ENCODE measurements at regions not wholly inside any gene's neighbourhood (a gene's known extent, or its start where the extent isn't known, plus 50 kb on each side); places are given as distances from the start of the nearest gene placed in this dataset.

DNA sequence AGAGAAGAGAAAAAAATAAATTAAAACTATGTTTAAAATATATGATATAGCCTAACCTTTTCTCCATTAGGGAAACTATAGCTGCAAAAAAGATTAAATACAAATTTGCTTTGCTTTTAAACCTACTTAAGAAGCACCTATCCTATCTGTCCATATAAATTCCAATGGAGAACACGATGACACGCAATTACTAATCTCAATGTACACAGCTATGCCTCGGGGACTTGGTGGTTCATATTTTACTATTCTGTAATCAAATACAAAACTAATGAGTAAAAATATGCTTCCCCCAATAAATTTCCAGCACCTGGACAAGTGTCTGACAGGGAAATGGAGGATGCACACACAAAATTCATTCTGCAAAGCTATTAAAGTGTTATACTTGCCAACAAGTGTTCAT, 386.4 kb downstream of the LMO4 start:
- peaks cover 3% of the 10 kb centered on the region; the same call in 1 of the 2 replicates for H3K4me1 Mint-ChIP-seq
- H3K27ac Mint-ChIP-seq: no peak overlapping the region
- H3K9me3 Mint-ChIP-seq: no peaks in the 10 kb centered on the region
- no peaks in the 10 kb centered on the region for H3K36me3 Mint-ChIP-seq
- H3K4me3 Mint-ChIP-seq: no peak overlapping the region
- no peak for DNase-seq (ENCODE audit: low spot score)
- ChIA-PET CTCF (no interaction called here), POLR2A (no interaction called here)
- TF ChIP-seq PRRX2 (CRISPR knock-in tag; IDR thresholded peaks at IDR 0.05) (no peak), ZNF671 (CRISPR knock-in tag; IDR thresholded peaks at IDR 0.05) (no peak), ELF4 (CRISPR knock-in tag; IDR thresholded peaks at IDR 0.05; ENCODE audit: low read depth) (no peak), ZNF219 (CRISPR knock-in tag; IDR thresholded peaks at IDR 0.05; ENCODE audit: borderline replicate concordance) (no peak), ZNF138 (CRISPR knock-in tag; conservative IDR thresholded peaks at IDR 0.05) (no peak), GABPB1 (CRISPR knock-in tag; IDR thresholded peaks at IDR 0.05) (no peak), NFYB (CRISPR knock-in tag; conservative IDR thresholded peaks at IDR 0.05; ENCODE audit: low read depth) (no peak), JAZF1 (CRISPR knock-in tag; IDR thresholded peaks at IDR 0.05) (no peak), CBFB (CRISPR knock-in tag; IDR thresholded peaks at IDR 0.05; ENCODE audit: low read depth) (no peak), TP53 (CRISPR knock-in tag; IDR thresholded peaks at IDR 0.05) (no peak), TEAD4 (CRISPR knock-in tag; IDR thresholded peaks at IDR 0.05) (no peak)
- TF ChIP-seq, protein P1, sequence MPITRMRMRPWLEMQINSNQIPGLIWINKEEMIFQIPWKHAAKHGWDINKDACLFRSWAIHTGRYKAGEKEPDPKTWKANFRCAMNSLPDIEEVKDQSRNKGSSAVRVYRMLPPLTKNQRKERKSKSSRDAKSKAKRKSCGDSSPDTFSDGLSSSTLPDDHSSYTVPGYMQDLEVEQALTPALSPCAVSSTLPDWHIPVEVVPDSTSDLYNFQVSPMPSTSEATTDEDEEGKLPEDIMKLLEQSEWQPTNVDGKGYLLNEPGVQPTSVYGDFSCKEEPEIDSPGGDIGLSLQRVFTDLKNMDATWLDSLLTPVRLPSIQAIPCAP (CRISPR knock-in tag; IDR thresholded peaks at IDR 0.05): no peak
- TF ChIP-seq, protein P2, sequence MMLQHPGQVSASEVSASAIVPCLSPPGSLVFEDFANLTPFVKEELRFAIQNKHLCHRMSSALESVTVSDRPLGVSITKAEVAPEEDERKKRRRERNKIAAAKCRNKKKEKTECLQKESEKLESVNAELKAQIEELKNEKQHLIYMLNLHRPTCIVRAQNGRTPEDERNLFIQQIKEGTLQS (CRISPR knock-in tag; conservative IDR thresholded peaks at IDR 0.05): no peak
- TF ChIP-seq, protein P3, sequence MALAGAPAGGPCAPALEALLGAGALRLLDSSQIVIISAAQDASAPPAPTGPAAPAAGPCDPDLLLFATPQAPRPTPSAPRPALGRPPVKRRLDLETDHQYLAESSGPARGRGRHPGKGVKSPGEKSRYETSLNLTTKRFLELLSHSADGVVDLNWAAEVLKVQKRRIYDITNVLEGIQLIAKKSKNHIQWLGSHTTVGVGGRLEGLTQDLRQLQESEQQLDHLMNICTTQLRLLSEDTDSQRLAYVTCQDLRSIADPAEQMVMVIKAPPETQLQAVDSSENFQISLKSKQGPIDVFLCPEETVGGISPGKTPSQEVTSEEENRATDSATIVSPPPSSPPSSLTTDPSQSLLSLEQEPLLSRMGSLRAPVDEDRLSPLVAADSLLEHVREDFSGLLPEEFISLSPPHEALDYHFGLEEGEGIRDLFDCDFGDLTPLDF (CRISPR knock-in tag; IDR thresholded peaks at IDR 0.05): no peak
- TF ChIP-seq, protein P4, sequence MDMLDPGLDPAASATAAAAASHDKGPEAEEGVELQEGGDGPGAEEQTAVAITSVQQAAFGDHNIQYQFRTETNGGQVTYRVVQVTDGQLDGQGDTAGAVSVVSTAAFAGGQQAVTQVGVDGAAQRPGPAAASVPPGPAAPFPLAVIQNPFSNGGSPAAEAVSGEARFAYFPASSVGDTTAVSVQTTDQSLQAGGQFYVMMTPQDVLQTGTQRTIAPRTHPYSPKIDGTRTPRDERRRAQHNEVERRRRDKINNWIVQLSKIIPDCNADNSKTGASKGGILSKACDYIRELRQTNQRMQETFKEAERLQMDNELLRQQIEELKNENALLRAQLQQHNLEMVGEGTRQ (CRISPR knock-in tag; IDR thresholded peaks at IDR 0.05): no peak
- TF ChIP-seq, protein P5, sequence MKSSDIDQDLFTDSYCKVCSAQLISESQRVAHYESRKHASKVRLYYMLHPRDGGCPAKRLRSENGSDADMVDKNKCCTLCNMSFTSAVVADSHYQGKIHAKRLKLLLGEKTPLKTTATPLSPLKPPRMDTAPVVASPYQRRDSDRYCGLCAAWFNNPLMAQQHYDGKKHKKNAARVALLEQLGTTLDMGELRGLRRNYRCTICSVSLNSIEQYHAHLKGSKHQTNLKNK (CRISPR knock-in tag; IDR thresholded peaks at IDR 0.05): no peak
- TF ChIP-seq, protein P6, sequence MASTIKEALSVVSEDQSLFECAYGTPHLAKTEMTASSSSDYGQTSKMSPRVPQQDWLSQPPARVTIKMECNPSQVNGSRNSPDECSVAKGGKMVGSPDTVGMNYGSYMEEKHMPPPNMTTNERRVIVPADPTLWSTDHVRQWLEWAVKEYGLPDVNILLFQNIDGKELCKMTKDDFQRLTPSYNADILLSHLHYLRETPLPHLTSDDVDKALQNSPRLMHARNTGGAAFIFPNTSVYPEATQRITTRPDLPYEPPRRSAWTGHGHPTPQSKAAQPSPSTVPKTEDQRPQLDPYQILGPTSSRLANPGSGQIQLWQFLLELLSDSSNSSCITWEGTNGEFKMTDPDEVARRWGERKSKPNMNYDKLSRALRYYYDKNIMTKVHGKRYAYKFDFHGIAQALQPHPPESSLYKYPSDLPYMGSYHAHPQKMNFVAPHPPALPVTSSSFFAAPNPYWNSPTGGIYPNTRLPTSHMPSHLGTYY (CRISPR knock-in tag; IDR thresholded peaks at IDR 0.05): no peak
- TF ChIP-seq, protein P7, sequence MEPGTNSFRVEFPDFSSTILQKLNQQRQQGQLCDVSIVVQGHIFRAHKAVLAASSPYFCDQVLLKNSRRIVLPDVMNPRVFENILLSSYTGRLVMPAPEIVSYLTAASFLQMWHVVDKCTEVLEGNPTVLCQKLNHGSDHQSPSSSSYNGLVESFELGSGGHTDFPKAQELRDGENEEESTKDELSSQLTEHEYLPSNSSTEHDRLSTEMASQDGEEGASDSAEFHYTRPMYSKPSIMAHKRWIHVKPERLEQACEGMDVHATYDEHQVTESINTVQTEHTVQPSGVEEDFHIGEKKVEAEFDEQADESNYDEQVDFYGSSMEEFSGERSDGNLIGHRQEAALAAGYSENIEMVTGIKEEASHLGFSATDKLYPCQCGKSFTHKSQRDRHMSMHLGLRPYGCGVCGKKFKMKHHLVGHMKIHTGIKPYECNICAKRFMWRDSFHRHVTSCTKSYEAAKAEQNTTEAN (CRISPR knock-in tag; IDR thresholded peaks at IDR 0.05): no peak
- TF ChIP-seq, protein P8, sequence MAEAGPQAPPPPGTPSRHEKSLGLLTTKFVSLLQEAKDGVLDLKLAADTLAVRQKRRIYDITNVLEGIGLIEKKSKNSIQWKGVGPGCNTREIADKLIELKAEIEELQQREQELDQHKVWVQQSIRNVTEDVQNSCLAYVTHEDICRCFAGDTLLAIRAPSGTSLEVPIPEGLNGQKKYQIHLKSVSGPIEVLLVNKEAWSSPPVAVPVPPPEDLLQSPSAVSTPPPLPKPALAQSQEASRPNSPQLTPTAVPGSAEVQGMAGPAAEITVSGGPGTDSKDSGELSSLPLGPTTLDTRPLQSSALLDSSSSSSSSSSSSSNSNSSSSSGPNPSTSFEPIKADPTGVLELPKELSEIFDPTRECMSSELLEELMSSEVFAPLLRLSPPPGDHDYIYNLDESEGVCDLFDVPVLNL (CRISPR knock-in tag; IDR thresholded peaks at IDR 0.05; ENCODE audit: borderline replicate concordance, low read depth): no peak
- ATAC-seq: no peak
- H3K27me3 Mint-ChIP-seq (ENCODE audit: low read depth): no peaks in the 10 kb centered on the region

DNA sequence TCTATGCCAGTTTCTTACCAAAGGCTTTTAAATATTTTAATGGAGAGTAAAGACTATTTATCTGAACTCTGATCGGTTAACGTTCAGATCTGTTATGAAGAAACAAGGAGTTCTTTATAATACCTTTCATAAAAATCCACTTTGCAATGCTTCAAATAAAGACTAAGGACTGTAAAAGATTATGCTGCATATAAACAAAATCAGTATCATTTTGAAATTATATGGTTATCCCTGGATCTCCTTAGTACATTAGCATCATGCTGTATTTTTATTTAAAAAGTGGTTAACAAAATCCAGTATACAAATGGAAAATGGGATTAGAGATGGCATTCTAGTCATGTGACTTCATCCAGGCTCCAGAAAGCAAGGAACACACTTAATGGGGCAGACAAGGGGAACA, 386.8 kb downstream of the LMO4 start:
- no peak overlapping the region for H3K27ac Mint-ChIP-seq
- POLR2A ChIA-PET: no interaction called here
- H3K4me3 Mint-ChIP-seq: no peak overlapping the region
- no peak for DNase-seq (ENCODE audit: low spot score)
- no peaks in the 10 kb centered on the region for H3K9me3 Mint-ChIP-seq
- ATAC-seq: no peak
- H3K27me3 Mint-ChIP-seq (ENCODE audit: low read depth): no peaks in the 10 kb centered on the region
- H3K36me3 Mint-ChIP-seq: no peaks in the 10 kb centered on the region
- H3K4me1 Mint-ChIP-seq: peaks cover 3% of the 10 kb centered on the region; the same call in 1 of the 2 replicates
- CTCF ChIA-PET: no interaction called here
- no peak for TF ChIP-seq JAZF1 (CRISPR knock-in tag; IDR thresholded peaks at IDR 0.05)
- TF ChIP-seq, protein P9, sequence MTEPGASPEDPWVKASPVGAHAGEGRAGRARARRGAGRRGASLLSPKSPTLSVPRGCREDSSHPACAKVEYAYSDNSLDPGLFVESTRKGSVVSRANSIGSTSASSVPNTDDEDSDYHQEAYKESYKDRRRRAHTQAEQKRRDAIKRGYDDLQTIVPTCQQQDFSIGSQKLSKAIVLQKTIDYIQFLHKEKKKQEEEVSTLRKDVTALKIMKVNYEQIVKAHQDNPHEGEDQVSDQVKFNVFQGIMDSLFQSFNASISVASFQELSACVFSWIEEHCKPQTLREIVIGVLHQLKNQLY (CRISPR knock-in tag; IDR thresholded peaks at IDR 0.05): no peak
- TF ChIP-seq CREB1 (CRISPR knock-in tag; IDR thresholded peaks at IDR 0.05): no peak
- TF ChIP-seq SP1 (CRISPR knock-in tag; conservative IDR thresholded peaks at IDR 0.05): no peak
- no peak for TF ChIP-seq ZBTB21 (CRISPR knock-in tag; IDR thresholded peaks at IDR 0.05; ENCODE audit: borderline replicate concordance)
- no peak for TF ChIP-seq ZNF219 (CRISPR knock-in tag; IDR thresholded peaks at IDR 0.05; ENCODE audit: borderline replicate concordance)
- TF ChIP-seq, protein P10, sequence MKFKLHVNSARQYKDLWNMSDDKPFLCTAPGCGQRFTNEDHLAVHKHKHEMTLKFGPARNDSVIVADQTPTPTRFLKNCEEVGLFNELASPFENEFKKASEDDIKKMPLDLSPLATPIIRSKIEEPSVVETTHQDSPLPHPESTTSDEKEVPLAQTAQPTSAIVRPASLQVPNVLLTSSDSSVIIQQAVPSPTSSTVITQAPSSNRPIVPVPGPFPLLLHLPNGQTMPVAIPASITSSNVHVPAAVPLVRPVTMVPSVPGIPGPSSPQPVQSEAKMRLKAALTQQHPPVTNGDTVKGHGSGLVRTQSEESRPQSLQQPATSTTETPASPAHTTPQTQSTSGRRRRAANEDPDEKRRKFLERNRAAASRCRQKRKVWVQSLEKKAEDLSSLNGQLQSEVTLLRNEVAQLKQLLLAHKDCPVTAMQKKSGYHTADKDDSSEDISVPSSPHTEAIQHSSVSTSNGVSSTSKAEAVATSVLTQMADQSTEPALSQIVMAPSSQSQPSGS (CRISPR knock-in tag; IDR thresholded peaks at IDR 0.05; ENCODE audit: borderline replicate concordance, low read depth): no peak
- no peak for TF ChIP-seq FOXJ3 (CRISPR knock-in tag; IDR thresholded peaks at IDR 0.05; ENCODE audit: borderline replicate concordance)
- no peak for TF ChIP-seq NFYB (CRISPR knock-in tag; conservative IDR thresholded peaks at IDR 0.05; ENCODE audit: low read depth)
- no peak for TF ChIP-seq ZNF317 (CRISPR knock-in tag; IDR thresholded peaks at IDR 0.05; ENCODE audit: borderline replicate concordance, low read depth)
- no peak for TF ChIP-seq ZNF416 (CRISPR knock-in tag; IDR thresholded peaks at IDR 0.05)
- no peak for TF ChIP-seq ZNF263 (CRISPR knock-in tag; IDR thresholded peaks at IDR 0.05; ENCODE audit: low read depth)
